Activated CD8-positive, alpha-beta memory T cell treated with anti-CD3 and anti-CD28 coated beads for 24 hours (primary cell): ENCODE measurements at regions not wholly inside any gene's neighbourhood (a gene's known extent, or its start where the extent isn't known, plus 50 kb on each side); places are given as distances from the start of the nearest gene placed in this dataset.
A peak's percentile ranks its signal among the peaks of the same experiment; 100 is the strongest.

Source experiments
- DNase-seq: peaks from one replicate; pipeline ENCODE4 v3.0.0-alpha.2; 2020

DNA sequence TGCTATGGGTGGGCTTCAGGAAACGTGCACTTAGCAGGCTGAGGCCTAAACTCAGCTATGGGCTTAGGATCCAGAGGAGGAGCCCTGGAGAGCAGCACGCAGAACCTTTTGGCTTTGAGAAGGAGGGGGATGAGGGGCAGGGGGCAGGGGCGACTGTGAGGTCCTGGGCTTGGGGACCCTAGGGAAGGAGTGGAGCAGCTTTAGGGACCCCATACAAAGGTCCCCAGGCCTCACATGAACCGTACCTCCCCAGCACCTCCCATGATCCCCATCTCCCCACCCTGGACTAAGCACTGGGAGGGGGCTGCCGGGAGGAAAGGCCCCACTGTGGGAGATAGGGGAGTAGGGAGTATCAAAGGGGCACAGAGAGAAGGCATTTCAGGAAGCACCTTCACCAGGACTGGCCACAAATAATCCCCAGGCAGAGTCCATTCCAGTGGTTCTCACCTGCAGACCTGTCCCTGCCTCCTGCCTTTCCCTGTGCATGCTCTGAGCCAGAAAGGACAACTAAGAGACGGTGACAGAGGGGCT lies 62.0 kb upstream of the KLF13 start:
- peak; percentile 62 for DNase-seq

DNA sequence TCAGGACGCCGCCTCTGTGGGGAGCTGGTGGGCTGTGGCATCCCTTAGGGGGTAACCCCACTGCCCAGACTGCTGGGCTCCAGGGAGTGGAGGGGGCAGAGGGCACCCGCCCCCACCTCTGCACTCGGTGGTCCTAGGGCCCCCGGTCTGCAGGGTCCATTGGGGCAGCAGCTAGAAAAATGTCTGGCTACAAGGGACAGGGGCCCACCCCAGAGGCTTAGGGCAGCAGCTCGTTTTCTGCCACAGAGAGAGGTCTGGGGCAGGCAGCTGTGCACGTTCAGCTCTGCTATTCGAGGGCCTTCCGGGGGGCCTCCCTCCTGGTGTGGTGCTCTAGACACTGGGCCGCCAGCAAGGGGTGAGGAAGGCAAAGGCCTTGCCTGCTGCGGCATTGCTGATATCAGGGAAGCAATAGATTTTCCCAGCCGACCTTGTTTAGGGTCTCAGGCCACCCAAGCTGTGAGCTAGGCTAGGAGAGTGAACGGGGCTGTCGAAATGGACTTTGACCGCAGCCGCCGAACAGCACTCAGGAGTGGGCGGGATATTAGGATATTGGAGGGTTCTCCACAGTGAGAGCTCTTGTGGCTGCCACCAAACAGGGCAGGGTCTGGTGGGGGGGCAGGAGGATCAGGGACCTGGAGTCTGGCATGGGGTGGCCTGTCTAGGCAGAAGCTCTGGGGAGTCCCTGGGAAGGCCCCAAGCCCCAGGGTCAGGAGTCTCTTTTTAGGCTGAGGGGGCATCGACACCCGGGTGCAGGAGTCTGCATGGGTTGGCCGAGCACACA lies 61.4 kb upstream of the KLF13 start:
- DNase-seq, result peak; percentile 63

DNA sequence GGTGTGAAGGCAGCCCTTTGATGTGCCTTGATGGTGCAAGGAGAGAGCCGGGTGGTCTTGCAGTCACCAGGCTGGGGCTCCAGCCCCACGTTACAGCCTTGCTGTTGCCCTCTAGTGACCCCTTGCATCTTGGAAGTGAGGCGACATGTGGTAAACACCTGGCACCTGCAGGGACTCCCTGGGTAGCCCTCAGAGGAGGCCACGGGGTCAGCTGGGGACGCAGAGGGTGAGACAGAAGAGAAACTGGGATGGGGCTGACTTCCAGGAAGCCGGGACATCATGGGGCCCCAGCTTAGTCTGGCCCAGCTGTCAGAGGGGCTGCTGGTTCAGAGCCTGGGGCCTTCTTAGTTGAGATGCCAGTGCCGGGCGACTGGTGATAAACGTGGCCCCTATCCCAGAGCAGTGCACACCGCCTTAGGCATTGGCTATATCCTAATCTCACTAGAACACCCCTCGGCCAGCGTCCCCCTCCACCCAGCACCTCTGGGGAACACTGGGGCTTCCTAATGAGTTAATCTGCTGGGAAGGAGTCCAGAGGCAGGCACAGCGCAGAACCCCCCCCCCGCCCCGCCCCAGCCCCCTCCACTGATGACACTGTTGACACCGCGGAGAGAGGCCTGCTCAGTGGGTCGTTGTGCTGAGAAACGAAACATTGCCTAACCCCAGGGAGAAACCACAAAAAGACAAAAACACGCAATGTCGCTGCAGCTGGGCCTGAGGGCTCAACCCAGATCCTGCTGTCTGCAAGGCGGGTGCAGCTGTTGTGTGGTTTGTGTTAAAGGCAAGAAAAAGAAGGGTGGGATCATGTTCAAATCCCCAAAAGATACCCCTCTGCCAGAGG lies 60.5 kb upstream of the KLF13 start:
- DNase-seq, result peak; percentile 83

DNA sequence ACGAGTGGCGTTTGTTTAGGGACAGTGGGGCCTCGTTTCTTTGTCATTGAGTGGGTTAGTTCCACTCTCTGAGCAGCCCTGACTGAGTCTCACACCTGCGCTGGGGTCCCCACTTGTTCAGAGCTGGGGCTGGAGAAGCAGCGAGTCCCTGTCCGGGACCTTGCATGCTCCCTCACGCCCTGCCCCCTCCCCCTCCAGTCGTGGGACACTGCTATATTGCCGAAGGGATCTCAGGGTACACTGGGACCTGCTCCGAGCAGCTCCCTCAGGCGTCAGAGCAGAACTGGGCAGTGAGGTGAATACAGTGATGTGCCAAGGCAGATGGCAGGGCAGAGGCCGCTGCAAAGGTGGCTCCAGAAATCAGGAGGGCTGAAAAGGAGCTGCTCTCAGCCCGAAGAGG lies 59.9 kb upstream of the KLF13 start:
- no peak for DNase-seq

DNA sequence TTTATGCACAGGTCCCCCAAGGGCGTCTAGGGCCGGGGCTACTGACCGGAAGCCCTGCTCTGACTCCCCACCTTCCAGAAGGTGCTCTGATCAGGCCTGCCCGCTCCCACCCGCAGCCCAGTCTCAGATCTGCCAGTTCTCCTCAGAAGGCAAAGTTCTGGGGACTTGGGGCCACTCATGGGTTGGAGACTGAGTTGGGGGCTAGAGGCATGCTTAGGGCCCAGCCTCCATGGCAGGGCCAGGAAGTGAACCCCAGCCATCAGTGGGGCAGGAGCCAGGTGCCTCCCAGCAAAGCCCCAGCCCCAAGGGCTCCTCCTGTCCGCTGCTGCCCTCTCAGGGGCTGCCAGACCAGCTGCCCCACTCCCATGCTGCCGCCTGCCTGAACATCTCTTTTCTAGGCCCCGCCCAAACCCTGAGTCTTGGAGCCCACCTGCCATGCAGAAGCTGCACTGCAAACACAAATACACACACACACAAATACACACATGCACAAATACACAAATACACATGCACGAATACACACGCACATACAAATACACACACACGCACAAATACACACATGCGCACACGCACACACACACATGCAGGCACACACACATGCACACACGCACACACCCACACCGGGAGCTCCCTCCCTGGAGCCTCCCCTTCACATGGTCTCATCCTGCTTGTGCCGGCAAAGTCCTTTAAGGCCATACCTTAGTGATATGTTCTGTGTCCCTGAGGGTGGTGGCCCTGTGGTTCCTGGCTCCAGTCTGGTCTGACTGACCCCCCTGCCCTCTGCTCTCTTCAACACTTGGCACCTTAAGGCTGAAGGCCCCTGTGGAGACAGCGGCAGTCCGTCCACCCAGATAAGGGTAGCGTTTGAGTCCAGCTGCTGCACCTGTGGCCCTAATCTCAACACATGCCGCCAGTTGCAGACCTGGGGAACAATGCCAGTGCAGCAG lies 59.2 kb upstream of the KLF13 start:
- DNase-seq, result peak; percentile 59

DNA sequence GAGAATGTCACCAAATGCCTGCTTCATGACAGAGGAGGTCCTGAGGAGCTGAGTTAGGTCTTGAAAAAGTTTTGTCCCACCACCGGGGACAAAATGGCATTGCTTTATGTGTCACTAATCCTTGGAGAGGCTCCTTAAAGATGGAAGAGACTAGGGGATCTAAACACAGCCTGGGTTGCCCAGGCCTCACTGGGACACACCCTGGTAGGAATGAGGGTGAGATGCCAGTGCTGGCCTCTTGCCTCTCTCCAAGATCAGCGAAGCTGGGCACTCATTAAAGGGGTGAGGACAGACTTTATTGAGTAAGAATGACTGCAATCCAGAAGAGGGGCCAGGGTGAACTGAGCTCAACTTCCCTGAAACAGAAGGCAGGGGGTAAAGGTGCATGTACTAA lies 58.5 kb upstream of the KLF13 start:
- peak; percentile 60 for DNase-seq

DNA sequence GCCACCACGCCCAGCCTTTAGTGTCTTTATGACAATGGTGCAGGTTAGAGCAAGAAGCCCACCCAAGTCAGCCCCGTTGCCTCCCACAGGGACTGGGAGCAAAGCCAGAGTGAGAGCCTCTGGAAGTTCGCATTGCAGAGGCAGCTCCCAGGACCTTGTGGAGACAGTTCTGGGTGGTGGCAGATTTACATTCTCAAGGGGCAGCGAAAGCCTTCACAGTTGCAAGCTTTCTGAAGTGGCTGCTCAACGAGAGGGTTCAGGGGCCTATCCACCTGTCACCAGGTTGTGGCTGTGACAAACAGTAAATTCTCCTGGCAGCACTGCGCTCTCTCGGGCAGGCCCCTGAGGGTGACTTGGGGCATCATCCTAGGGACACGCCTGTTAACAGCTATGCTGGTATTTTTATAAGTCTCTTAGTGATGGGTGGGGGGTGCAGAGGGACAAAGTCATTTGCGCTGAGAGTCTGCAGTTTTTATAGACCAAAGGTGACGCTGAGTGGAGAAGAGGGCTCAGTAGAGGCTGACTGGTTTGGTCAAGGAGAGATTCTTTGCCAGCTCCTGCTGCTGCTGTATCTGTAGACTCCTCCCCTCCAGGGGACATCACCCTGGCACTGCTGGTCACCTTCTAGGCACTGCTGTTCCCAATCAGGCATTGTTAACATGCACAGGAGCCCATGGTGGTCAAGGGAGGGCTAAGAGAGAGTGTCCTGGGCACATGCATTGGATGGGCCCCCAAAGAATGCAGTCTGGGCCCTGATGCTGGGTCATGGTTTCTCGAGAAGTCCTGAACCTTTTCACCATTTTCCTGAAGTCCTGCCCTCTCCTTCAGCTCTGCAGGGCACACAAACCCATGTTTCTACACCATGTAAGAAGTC lies 57.5 kb upstream of the KLF13 start:
- peak; percentile 54 for DNase-seq

DNA sequence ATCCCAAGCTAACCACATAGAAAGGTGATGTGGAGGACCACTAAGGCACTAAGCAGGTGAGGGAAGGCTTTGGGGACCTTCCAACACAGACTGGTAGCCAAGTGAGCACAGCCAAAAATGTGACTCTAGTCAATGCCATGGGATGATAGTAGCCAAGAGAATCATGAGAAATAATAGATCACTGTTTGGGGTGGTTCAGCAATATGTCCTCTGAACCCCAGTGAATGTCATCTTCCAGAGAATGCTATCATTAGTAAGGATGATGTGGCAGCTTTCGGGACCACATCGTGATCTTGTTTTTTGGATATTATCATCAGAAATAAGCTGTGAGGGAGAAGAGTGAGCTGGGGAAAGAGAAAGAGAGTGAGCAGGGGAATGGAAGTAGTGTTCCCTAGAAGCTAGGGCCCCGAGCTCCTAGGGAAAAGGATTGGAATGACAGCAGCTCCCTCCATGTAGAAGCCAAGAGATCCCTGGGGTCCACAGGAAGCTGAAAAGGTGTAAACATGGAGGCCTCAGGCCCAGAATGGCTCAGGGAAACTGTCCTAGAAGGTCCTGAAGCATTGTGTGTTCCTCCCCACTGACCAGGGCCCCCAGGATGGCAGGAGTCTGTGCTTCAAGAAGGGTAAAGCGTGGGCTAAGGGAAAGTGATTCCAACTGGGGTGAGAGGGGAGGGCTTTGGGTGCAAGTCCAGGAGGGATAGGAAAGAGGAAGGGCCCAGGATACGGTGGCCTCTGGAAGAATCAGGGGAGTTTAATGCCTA lies 56.6 kb upstream of the KLF13 start:
- peak; percentile 52 for DNase-seq

DNA sequence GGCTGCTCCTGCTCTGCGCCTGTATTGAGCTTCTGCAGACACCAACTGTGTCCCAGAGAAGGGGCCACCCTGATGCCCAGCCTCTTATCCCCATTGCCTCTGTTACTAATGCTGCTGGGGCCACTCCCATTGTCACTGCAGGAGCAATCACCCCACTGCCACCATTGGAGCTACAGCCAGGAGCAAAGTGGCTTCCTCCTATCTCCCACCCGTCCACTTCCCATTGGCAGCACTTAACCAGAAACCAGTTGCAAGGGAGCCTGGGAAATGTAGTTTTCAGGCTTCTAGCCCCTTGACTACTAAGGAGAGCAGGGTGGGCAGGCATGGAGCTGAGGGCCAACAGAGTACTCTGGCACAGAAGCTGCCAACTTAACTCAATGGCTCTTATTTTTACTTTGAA lies 55.9 kb upstream of the KLF13 start:
- peak; percentile 54 for DNase-seq

DNA sequence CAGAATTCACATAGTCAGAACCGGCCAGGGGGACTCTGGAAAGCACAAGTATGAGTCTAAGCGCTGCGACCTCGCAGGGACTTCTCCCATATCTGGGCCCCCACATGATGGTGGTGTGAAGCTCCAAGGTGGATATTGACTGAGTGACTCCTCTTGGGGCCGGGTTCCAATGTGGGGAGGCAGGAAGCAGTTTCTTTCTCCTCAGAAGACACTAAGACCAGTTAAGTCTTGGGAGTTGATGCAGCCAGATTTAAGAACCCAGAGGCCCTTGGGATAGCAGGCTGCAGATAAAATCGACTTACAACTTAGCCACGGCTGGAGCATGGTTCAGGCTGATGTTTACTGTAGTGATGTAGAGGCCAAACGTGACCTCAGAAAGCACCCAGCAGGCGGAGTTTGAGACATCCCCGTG lies 55.4 kb upstream of the KLF13 start:
- DNase-seq, result peak; percentile 56

DNA sequence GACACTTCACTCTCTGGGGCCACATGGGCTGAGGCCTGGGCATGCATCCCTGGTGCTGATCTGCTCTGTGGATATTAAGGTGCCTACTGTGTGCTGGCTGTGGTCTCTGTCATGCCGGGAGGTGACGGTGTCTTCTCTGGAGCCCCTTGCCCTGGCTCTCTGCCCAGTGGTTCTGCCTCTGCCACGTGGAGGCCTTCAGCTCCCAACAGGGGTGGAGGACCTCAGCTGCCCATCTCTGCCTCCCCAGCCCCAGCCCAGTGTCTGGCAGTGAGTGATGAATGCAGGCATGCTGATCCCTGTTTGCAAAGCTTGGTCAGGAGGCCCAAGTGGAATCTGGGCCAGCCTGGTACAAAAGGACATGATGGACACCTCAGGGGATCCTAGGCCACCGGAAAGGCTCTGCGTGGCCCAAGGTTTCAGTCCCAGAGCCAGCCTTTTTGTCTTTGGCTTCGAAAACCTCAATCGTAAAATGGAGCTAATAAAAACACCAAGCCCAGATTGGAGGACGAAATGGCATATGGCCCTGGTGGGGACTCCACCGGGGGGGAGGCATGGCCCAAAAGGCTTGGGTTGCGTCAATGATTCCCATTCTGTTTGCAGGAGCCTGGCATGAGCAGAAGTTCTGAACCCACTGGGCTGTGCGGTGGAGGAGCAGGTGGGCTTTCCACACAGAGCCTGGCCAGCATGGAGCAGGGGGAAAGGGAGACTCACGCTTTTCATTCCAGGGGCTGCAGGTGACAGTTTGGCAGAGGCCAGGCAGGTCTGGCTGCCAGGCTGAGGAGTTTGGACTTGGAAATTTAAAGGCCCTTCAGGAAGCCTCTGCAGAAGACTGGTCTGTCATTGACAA lies 54.7 kb upstream of the KLF13 start:
- peak; percentile 52 for DNase-seq

DNA sequence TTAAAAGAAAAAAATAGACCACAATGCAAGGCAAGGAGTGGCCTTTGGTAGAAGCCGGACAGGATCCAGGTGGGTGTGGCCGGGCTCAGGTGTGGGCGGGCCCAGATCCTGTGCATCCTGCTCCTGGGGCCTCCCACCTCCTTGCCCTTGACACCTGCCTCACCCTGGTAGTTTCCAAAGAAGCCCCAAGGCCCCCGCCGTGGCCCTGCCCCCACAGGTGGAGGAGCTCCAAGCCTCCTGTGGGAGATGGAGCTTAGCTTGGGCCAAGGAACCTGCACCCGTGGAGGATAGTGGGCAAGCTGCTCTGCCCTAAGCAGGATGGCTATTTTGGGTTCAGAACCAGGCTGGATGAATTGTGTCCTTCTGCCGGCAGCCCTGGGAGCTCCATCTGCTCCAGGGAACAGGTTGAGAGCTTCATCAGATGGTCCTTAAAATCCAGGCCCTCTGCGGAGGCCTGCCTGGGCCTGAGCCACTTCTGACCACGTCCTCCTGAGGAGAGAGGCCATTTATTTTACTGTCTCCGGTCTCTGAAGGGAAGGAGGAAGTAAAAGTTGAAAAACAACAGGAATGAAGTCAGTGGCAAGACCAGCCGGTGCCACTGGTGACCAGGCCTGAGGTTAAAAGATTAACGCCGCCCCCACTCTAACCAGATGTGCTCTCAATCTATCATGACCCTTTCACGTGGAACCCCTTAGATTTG lies 53.9 kb upstream of the KLF13 start:
- peak; percentile 52 for DNase-seq

DNA sequence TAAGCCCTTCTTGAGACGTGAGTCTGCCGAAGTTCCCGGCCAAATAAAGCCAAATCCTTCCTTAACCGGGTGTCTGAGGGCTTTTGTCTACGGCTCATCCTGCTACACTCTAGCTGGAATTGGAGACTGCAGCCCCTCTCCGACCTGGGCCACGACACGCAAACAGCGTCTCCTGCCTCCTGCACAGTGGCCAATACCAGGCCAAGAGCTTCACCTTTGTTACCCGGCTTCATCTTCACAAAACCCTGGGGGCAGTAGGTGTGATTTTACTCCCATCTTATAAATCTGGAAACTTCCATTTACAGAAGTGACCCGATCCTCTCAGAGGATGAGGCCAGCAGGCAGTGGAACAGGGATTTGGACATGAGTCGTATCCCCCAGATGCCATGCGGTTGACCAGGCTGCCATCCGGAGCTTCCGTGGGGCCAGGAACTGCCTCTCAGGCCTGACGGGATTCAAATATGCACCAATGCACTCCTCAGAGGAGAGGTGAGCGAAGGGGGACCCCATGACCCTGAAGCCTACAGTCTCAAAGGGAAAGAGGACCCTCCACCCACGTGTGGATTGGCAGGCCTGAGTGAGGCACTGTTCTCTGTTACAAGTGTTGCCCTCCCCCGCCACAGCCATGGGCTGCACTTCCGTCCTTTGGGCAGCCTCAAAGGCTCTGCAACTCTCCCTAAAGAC lies 53.2 kb upstream of the KLF13 start:
- DNase-seq, result peak; percentile 53

DNA sequence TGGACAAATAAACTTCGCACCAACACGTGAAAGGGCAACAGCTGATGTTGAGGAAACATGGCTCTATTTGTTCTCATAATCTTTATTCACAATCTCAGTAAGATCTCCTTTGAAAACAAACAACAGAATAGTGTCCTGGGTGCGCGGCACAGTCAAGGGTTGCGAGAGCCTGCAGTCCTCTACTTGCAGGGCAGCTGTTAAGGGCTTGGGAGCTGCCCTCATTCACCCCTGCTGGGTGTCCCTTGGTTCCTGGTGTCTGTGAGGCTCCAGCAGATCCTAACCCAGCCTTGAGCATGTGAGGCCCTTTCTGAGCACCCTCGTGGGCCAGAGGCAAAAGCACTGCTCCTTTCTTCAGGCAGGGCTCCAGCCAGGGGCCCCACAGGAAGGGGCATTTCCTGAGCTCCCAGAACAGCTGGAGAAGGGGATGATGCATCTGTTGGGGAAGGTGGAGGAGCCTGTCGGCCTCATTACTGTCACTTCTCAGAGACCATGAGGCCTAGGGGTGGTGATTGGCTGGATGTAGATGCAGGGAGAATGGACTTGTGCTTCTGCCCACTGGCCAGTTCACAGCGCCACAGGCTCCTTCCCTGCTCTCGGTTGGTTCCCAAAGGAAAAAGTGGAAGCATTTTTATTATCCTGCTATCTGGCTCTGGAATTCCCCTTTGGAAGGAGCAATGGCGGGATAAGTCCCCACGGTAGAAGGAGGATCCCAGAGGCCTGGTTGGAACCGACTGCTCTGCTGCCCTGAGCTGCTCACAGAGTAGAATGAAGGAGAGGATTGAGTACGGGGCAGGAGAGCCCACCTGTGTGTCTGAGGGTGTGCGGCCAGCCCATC lies 51.9 kb upstream of the KLF13 start:
- no peak for DNase-seq

DNA sequence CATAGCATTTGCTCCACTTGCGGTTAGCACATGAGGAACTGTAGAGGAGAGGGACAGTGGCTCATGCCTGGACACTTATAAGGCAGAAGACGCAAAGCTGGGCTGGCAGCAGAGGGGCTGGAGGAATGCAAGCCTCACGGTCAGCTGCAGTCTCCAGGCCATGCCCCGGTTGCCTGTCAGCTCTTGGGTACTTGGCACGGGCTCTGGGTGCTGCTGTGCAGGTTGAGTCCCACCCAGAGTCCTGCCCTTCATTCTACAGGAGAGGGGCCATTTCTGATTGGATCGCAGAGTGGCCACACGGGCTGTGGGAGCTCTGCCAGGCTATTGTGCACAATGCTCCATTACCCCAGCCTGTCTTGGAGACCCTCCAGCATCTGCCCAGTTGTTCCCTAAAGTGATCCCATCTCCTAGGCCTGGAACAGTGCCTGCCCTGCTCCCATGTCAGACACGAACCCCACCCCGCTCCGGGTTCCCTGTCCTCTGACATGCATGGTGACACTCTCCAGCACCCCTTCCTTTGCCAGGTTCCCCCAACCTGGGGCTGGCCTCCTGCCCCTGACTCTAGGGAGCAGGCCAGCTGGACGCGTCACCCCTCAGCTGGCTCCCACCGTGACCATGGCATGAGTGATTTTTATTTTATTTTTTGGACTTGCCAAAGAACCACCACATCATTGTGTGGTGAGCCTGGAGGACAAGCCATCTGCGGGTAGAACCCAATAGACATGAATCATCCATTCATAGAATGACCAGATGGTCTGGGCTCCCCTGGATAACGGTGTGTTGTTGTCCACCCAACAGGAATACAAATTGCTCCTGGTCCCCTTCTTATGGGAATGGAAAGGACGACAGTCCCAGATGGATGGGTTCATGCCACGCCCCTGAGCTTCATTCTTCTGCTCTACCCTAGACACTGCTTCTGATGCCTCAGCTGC lies 51.0 kb upstream of the KLF13 start:
- DNase-seq, result peak; percentile 50

DNA sequence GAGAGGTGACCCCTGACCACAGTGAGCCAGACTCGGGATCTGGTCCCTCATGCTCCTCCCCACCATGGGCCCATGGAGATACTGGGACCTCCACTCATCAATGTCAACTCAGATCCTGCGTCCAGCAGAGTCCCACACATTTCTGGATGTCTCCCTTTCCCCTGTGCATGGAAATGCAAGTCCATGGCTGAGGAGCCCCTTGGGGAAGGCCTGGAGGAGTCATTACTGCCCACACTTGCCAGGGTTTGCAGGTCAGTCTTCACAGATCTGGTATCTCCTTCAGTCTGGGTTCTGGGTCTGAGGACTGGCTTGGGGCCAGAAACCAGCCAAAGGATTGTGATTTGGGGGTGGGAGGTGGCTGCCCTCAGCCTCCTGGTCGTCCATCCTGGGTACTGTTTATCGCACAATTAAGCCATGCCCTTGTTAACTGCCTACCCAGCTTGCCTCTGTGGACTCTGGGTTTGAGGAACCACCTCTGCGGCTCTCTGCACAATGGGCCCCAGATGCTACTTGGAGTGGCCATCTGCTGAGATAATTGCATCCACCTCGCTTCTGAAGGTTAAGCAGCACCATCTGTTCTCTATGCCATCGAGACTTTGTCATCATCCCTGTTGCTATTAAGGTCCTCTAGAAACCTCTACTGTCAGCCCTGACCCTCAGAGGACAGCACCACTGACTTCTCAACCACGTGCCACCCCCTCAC lies 49.9 kb upstream of the KLF13 start:
- peak; percentile 51 for DNase-seq
